Bronchial epithelial cell (primary cell): ENCODE measurements at regions not wholly inside any gene's neighbourhood (a gene's known extent, or its start where the extent isn't known, plus 50 kb on each side); places are given as distances from the start of the nearest gene placed in this dataset.

Experiments
- DNase-seq: peaks from one replicate; pipeline ENCODE4 v3.0.0-alpha.2; 2010; ENCODE audit warnings: low read depth
- FAIRE-seq: peaks from 2 replicates; lab custom pipeline; 2011; peaks lifted over from hg19 to GRCh38; lab: Jason Lieb, UNC
- H3K27me3 ChIP-seq: 2 replicates; pipeline ENCODE4 v1.5.1; 2011; ENCODE audit warnings: low read length; ENCODE audit not compliant: control insufficient read depth, insufficient read depth
- H3K36me3 ChIP-seq: 2 replicates; pipeline ENCODE4 v1.5.1; 2011; ENCODE audit warnings: low read length; ENCODE audit not compliant: control insufficient read depth, insufficient read depth
- H3K4me3 ChIP-seq: 2 replicates; pipeline ENCODE4 v1.5.1; 2011; ENCODE audit warnings: mild to moderate bottlenecking, low read depth, low read length, control low read depth
- TF ChIP-seq, protein P1 (sequence below): IDR thresholded peaks from 2 replicates; pipeline ENCODE4 v1.5.1; 2011; ENCODE audit warnings: mild to moderate bottlenecking, moderate library complexity, low read length, control low read depth, inconsistent platforms; ENCODE audit not compliant: insufficient read depth, severe bottlenecking

DNA sequence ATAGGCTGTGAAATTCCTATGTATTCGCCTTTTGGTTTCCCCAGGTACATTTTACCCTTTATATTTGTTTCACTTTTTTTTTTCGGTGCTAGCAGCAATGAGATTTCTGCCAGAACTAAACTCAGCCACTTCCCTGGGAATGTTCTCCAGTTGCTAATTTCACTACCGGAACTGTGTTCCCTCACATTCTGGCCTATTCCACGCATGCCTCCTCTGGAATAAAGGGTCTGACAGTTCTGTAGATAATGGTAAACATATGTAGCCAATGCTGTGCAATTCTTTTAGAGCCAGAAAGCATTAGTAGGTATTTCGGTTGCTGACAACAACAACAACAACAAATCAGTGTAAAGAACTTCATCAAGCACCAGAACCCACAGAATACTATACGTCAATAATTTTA lies 96.1 kb upstream of the TBX18 start:
- DNase-seq (no peak), FAIRE-seq (no peak)
- Histone ChIP-seq H3K27me3 (no peaks in the 10 kb centered on the region), H3K36me3 (no peaks in the 10 kb centered on the region), H3K4me3 (no peak overlapping the region)
- TF ChIP-seq, protein P1, sequence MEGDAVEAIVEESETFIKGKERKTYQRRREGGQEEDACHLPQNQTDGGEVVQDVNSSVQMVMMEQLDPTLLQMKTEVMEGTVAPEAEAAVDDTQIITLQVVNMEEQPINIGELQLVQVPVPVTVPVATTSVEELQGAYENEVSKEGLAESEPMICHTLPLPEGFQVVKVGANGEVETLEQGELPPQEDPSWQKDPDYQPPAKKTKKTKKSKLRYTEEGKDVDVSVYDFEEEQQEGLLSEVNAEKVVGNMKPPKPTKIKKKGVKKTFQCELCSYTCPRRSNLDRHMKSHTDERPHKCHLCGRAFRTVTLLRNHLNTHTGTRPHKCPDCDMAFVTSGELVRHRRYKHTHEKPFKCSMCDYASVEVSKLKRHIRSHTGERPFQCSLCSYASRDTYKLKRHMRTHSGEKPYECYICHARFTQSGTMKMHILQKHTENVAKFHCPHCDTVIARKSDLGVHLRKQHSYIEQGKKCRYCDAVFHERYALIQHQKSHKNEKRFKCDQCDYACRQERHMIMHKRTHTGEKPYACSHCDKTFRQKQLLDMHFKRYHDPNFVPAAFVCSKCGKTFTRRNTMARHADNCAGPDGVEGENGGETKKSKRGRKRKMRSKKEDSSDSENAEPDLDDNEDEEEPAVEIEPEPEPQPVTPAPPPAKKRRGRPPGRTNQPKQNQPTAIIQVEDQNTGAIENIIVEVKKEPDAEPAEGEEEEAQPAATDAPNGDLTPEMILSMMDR, result no peak

DNA sequence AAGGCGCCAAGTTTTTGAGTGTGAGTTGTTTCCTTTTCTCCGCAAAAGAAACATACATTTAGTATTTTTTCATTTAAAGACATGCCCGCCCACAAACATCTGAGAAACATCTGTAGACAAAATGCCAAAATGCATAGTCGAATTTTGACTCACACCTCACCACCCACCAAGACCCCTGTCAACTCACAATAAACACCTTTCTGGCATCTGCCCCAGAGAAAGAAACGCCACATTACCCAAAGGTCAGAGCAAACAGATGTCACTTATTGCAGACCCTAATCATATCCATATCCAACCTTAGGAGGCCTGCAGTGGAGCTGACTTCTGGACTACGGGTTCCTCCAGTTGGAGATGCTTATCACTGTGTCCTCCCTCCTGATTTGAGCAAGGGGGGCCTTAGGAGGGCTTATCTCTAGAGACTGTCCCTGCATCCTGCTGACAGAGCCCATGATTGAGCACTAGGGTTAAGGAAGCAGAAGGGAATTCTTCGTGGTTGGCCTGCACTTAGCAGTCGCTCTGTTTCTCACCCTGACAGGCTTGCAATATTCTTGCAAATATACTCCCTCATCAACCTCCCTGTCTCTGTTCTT lies 90.5 kb upstream of the TBX18 start:
- Histone ChIP-seq H3K27me3 (no peaks in the 10 kb centered on the region), H3K36me3 (no peaks in the 10 kb centered on the region), H3K4me3 (no peak overlapping the region)
- TF ChIP-seq, protein P1, result no peak
- FAIRE-seq, result no peak
- no peak for DNase-seq

DNA sequence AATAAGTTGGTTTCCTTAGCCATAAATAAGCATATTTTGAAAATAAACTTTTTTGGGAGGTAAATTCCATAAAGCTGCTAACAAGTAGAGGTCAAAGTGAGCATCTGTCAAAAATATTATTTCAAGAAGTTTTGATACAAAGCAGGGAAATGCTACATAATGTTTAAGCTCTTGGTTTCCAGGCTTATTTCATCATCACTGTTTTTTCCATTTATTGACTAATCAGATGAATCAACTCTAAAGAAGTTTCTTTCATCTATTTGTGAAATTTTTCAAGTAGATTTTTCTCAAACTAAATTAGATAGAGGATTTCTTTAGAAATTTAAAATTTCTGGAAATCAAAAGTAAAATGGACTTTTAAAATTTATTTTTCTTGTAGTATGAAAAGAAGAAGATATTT lies 89.5 kb upstream of the TBX18 start:
- Histone ChIP-seq H3K27me3 (no peaks in the 10 kb centered on the region), H3K36me3 (no peaks in the 10 kb centered on the region), H3K4me3 (no peak overlapping the region)
- peak; percentile 58 for DNase-seq
- TF ChIP-seq, protein P1, result no peak
- FAIRE-seq, result no peak

DNA sequence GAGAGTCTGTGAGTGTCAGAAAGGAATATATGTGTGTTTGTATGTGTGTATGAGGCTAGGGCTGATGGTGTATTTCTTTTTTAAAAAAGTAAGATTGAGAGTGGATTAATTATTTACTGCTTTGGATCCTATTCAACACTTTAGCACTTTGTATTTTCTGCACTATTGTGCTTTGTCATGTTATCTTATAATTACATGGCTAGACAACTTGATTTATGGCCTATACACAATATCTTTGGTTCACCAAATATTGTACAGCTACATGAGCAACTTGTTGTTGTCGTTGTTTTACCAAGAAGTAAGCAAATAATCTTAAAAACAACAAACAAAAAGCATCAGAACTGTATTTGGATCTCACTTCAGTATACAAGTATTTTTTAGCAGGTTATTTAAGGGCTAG lies 84.6 kb upstream of the TBX18 start:
- no peak overlapping the region for H3K4me3 ChIP-seq
- H3K27me3 ChIP-seq, result no peaks in the 10 kb centered on the region
- TF ChIP-seq, protein P1, result no peak
- DNase-seq (no peak), FAIRE-seq (no peak)
- no peaks in the 10 kb centered on the region for H3K36me3 ChIP-seq

DNA sequence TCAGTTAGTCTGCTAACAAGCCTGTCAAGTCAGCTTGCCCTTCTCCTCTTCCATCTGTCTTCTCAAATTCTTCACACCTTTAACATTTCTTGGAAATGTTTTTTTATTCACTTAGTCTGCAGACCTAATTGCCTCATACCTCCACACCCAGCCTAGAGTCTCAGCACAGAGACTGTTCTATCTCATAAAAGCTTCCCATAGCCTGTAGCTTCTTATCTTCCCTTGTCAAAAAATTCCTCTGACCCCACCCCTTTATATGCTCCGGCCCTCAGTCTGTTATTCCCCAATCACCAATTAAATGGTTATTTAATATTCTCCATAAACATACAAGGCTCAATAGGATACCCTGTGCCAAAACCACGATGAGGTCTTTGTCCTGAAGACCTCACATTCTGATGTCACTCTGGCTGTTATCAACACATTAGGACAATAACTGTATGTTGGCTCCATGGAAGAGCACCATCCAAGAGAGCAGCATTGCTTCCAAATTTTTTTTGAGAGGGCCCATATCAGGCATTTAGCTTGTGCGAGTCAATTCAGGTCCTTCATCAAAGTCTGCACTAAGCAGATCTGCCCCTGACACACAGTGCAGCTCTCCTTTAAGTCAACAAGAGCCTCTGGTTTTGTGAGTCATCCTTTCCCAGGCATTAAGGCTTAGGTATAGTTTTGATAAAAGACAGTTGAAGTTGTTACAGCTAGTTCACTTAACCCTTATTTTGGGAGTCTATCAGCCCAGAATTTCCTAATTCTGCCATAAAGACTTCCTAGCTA lies 83.2 kb upstream of the TBX18 start:
- DNase-seq (peak; percentile 78), FAIRE-seq (no peak)
- no peaks in the 10 kb centered on the region for H3K27me3 ChIP-seq
- TF ChIP-seq, protein P1, result no peak
- H3K36me3 ChIP-seq, result no peaks in the 10 kb centered on the region
- H3K4me3 ChIP-seq, result no peak overlapping the region
